HepG2 (cell line): ENCODE measurements at regions not wholly inside any gene's neighbourhood (a gene's known extent, or its start where the extent isn't known, plus 50 kb on each side); places are given as distances from the start of the nearest gene placed in this dataset.

Experiments
- ATAC-seq: fragments of 200-7000 bp; cut with Tn5 transposase; 3 replicates; pipeline ENCODE4 v1.9.1; 2020; ENCODE audit warnings: mild to moderate bottlenecking, moderate library complexity
- BruUV-seq: library from RNA; stranded (reverse); fragments of 400-500 nt; replicated peaks from 2 replicates; lab custom pipeline; 2021; lab: Mats Ljungman, UMichigan
- CTCF ChIA-PET: fragments of 300-600 bp; formaldehyde crosslinking; extraction: SDS; loops from one replicate; lab custom pipeline; 2021; ENCODE audit warnings: low total read pairs, inconsistent platforms, low intra/inter-chr PET ratio; lab: Yijun Ruan, JAX
- POLR2A ChIA-PET: fragments of 350-600 bp; sonication (Branson Sonifier 250); formaldehyde crosslinking; loops from one replicate; lab custom pipeline; 2020; ENCODE audit warnings: antibody characterized with exemption, inconsistent platforms; lab: Yijun Ruan, JAX
- DNase-seq: peaks from one replicate; pipeline ENCODE4 v3.0.0-alpha.2; 2015; ENCODE audit warnings: low spot score
- FAIRE-seq: peaks from 3 replicates; lab custom pipeline; 2011; peaks lifted over from hg19 to GRCh38; lab: Jason Lieb, UNC
- H2AFZ ChIP-seq: one replicate; pipeline ENCODE4 v1.6.1; 2011; ENCODE audit warnings: low read length, inconsistent platforms
- H3K27ac ChIP-seq: fragments of 300-600 bp; 3 replicates; pipeline ENCODE4 v1.8.0; 2011; ENCODE audit warnings: mixed run types, mild to moderate bottlenecking, mixed read lengths, low read length, inconsistent platforms; ENCODE audit not compliant: insufficient read depth; ENCODE audit errors: extremely low read length
- H3K27me3 ChIP-seq, 2 experiments: fragments of 200-600 bp in 1 of 2; 2 replicates in 1 of 2; 3 replicates in 1 of 2; pipeline versions ENCODE4 v1.6.0 to v1.8.0; 2011; ENCODE audit warnings: low read length in 2 of 2, mild to moderate bottlenecking in 2 of 2, moderate library complexity in 2 of 2, inconsistent platforms in 1 of 2; ENCODE audit not compliant: insufficient read depth in 2 of 2, control insufficient read depth in 1 of 2
- H3K36me3 ChIP-seq, 2 experiments: fragments of 200-600 bp in 1 of 2; replicated peaks in 1 of 2; 2 replicates in 1 of 2; 3 replicates in 1 of 2; pipeline versions ENCODE4 v1.5.1 to v1.8.0; 2011; ENCODE audit warnings: low read length in 2 of 2, inconsistent platforms in 1 of 2; ENCODE audit not compliant: insufficient read depth in 2 of 2, control insufficient read depth in 1 of 2
- H3K4me1 ChIP-seq: 2 replicates; pipeline ENCODE4 v1.5.1; 2012; ENCODE audit warnings: low read length, inconsistent platforms; ENCODE audit not compliant: insufficient read depth
- H3K4me2 ChIP-seq: 2 replicates; pipeline ENCODE4 v1.6.0; 2011; ENCODE audit warnings: low read depth, low read length, inconsistent platforms
- H3K4me3 ChIP-seq, 3 experiments: fragments of 200-600 bp in 1 of 3; sonication (generic), shearing (Covaris generic) in 1 of 3; replicated peaks in 1 of 3; 2 replicates each; pipeline ENCODE4 v1.5.1; 2011 to 2016; ENCODE audit warnings: low read length in 3 of 3, inconsistent platforms in 2 of 3, low read depth in 2 of 3, mild to moderate bottlenecking in 2 of 3, control low read depth in 1 of 3, mixed read lengths in 1 of 3; ENCODE audit not compliant: insufficient read depth in 1 of 3
- H3K79me2 ChIP-seq: one replicate; pipeline ENCODE4 v1.6.1; 2011; ENCODE audit warnings: low read length, inconsistent platforms; ENCODE audit not compliant: insufficient read depth
- H3K9ac ChIP-seq: 2 replicates; pipeline ENCODE4 v1.6.0; 2011; ENCODE audit warnings: mild to moderate bottlenecking, low read depth, low read length, inconsistent platforms; ENCODE audit not compliant: insufficient read depth
- H3K9me3 ChIP-seq: 2 replicates; pipeline ENCODE4 v1.5.1; 2012; ENCODE audit warnings: mild to moderate bottlenecking, low read length
- H4K20me1 ChIP-seq: 2 replicates; pipeline ENCODE4 v1.6.0; 2011; ENCODE audit warnings: inconsistent platforms, mild to moderate bottlenecking, low read length, moderate library complexity; ENCODE audit not compliant: insufficient read depth
- ARID5B ChIP-seq: IDR thresholded peaks from 2 replicates; pipeline ENCODE4 v1.4.0; 2020; ENCODE audit warnings: mild to moderate bottlenecking, missing genetic modification reagents
- BRF2 ChIP-seq: sonication (generic); formaldehyde crosslinking; IDR thresholded peaks from 2 replicates; pipeline ENCODE4 v1.8.1; 2022; ENCODE audit warnings: mild to moderate bottlenecking, missing genetic modification reagents
- DMAP1 ChIP-seq: IDR thresholded peaks from 2 replicates; pipeline ENCODE4 v1.6.1; 2016
- FOSL2 ChIP-seq: sonication (generic); formaldehyde crosslinking; IDR thresholded peaks from 2 replicates; pipeline ENCODE4 v1.4.0; 2020; ENCODE audit warnings: missing genetic modification reagents
- FOXA1 ChIP-seq, 2 experiments: fragments of 450-650 bp in 1 of 2; sonication (generic) in 1 of 2; formaldehyde crosslinking in 1 of 2; IDR thresholded peaks; 2 replicates each; pipeline versions ENCODE4 v1.4.0 to v1.6.1; 2016 to 2020; ENCODE audit warnings: missing genetic modification reagents in 1 of 2
- FOXA3 ChIP-seq: IDR thresholded peaks from 2 replicates; pipeline ENCODE4 v1.6.1; 2016; ENCODE audit warnings: missing genetic modification reagents, missing compliant biosample characterization
- HMG20A ChIP-seq: IDR thresholded peaks from 2 replicates; pipeline ENCODE4 v1.6.1; 2016; ENCODE audit warnings: borderline replicate concordance
- MYNN ChIP-seq: sonication (generic); formaldehyde crosslinking; IDR thresholded peaks from 2 replicates; pipeline ENCODE4 v1.4.0; 2020; ENCODE audit warnings: mild to moderate bottlenecking, low read depth, missing genetic modification reagents
- NFE2 ChIP-seq: sonication (generic); formaldehyde crosslinking; IDR thresholded peaks from 2 replicates; pipeline ENCODE4 v1.4.0; 2020; ENCODE audit warnings: missing genetic modification reagents
- SOX13 ChIP-seq, 3 experiments: fragments of 450-650 bp in 1 of 3; sonication (generic) in 1 of 3; formaldehyde crosslinking in 1 of 3; IDR thresholded peaks in 2 of 3; conservative IDR thresholded peaks in 1 of 3; 2 replicates each; pipeline versions ENCODE4 v1.5.0 to v1.6.1; 2016 to 2020; ENCODE audit warnings: antibody characterized with exemption in 1 of 3, mild to moderate bottlenecking in 1 of 3, missing compliant biosample characterization in 1 of 3, missing genetic modification reagents in 1 of 3, moderate library complexity in 1 of 3
- SOX5 ChIP-seq: IDR thresholded peaks from 2 replicates; pipeline ENCODE4 v1.6.1; 2016; ENCODE audit warnings: borderline replicate concordance
- TRIM24 ChIP-seq: sonication (generic); formaldehyde crosslinking; IDR thresholded peaks from 2 replicates; pipeline ENCODE4 v1.8.0; 2022; ENCODE audit warnings: mild to moderate bottlenecking, missing genetic modification reagents
- ZKSCAN1 ChIP-seq: fragments of 150-350 bp; IDR thresholded peaks from 2 replicates; pipeline ENCODE4 v1.6.1; 2014; ENCODE audit warnings: low read length
- WGBS: methylation state at CpG from one replicate; pipeline ENCODE4 v1.1.6; 2017; ENCODE audit warnings: low lambda C conversion rate; 5-methylcytosine and 5-hydroxymethylcytosine counted together
- in situ Hi-C: cut with HindIII; loops from 2 replicates; pipeline ENCODE4 v1.10.0; 2017; ENCODE audit warnings: low pct_unique_long_range_greater_than_20kb; ENCODE audit not compliant: extremely low pct_ligation_motif_present
- intact Hi-C: fragments of 100-400 bp; cut with micrococcal nuclease; formaldehyde crosslinking; loops from one replicate; pipeline ENCODE4 v1.10.0; 2022; ENCODE audit not compliant: unreplicated experiment
- TF ChIP-seq, protein P1 (sequence below): sonication (generic); formaldehyde crosslinking; IDR thresholded peaks from 2 replicates; pipeline ENCODE4 v1.9.0; 2021; ENCODE audit warnings: missing genetic modification reagents, borderline replicate concordance

DNA sequence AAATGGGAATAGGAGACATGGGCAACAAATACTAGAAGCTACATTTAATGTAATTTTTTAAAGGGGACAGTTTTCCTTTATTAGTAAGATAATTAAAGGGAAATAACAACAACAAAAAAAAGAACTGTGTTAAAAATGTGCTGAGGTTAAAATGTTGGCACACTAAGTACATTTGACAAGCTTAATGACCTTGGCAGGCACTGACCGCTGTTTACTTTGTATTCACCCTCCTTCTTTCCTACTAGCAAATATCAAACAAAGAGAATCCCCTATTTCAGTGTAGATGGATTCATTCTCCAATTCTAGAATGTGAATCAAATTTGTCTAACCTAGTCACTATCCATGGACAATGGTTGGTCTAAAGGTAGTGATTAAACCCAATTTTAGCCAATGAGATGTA is 77.5 kb upstream of the TOMM7 start (continued):
- TF ChIP-seq ZKSCAN1 (peak; percentile 87), MYNN (no peak), ARID5B (CRISPR knock-in tag) (peak; percentile 66; the same call in 1 of the 2 replicates), HMG20A (CRISPR knock-in tag) (0 out of 2 replicates have a peak, but pooled peaks have one; percentile 27), FOXA1 (IDR thresholded peaks at IDR 0.05) (no peak), FOXA1 (CRISPR knock-in tag; IDR thresholded peaks at IDR 0.05) (peak; percentile 76), FOXA3 (CRISPR knock-in tag) (peak; percentile 83), SOX5 (peak; percentile 34; the same call in 1 of the 2 replicates)
- TF ChIP-seq, all 625 proteins: peak for 10

- peak; percentile 60 for ATAC-seq
- Histone ChIP-seq H3K4me2 (peak overlapping the region; percentile 30; the same call in 1 of the 2 replicates), H3K79me2 (no peaks in the 10 kb centered on the region), H3K9me3 (no peaks in the 10 kb centered on the region), H3K36me3 (no peaks in the 10 kb centered on the region), H3K27me3 (no peaks in the 10 kb centered on the region), H3K4me1 (peaks cover 29% of the 10 kb centered on the region), H3K9ac (no peak overlapping the region), H4K20me1 (no peaks in the 10 kb centered on the region), H2AFZ (no peak overlapping the region), H3K4me3 (no peak overlapping the region), H3K27ac (no peak overlapping the region)
- ChIA-PET CTCF (no interaction called here), POLR2A (no interaction called here)
- 43% methylated on average over 5 of the region's 5 CpGs for WGBS
- DNase-seq, result peak; percentile 15
- in situ Hi-C loops (no loop called here), intact Hi-C loops (no loop called here)
- no TSS peak for BruUV-seq
- no peak for FAIRE-seq
- TF ChIP-seq DMAP1 (CRISPR knock-in tag) (no peak), TRIM24 (CRISPR knock-in tag) (no peak), NFE2 (CRISPR knock-in tag) (no peak), SOX13 (IDR thresholded peaks at IDR 0.05) (no peak), SOX13 (CRISPR knock-in tag; conservative IDR thresholded peaks at IDR 0.05 in 1 of 2, IDR thresholded peaks at IDR 0.05 in 1 of 2) (peak in 1 of 2 experiments; percentile 38; a peak in 1 of 4 replicates), FOSL2 (peak; percentile 58), BRF2 (CRISPR knock-in tag) (no peak)
- TF ChIP-seq, protein P1, sequence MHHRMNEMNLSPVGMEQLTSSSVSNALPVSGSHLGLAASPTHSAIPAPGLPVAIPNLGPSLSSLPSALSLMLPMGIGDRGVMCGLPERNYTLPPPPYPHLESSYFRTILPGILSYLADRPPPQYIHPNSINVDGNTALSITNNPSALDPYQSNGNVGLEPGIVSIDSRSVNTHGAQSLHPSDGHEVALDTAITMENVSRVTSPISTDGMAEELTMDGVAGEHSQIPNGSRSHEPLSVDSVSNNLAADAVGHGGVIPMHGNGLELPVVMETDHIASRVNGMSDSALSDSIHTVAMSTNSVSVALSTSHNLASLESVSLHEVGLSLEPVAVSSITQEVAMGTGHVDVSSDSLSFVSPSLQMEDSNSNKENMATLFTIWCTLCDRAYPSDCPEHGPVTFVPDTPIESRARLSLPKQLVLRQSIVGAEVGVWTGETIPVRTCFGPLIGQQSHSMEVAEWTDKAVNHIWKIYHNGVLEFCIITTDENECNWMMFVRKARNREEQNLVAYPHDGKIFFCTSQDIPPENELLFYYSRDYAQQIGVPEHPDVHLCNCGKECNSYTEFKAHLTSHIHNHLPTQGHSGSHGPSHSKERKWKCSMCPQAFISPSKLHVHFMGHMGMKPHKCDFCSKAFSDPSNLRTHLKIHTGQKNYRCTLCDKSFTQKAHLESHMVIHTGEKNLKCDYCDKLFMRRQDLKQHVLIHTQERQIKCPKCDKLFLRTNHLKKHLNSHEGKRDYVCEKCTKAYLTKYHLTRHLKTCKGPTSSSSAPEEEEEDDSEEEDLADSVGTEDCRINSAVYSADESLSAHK (CRISPR knock-in tag), result no peak
These were observed 74.3 kb upstream of the TOMM7 start for GRCh38 chr7:22896917-22897316.
